ENCODE measurements at regions not wholly inside any gene's neighbourhood (a gene's known extent, or its start where the extent isn't known, plus 50 kb on each side); places are given as distances from the start of the nearest gene placed in this dataset.

DNA sequence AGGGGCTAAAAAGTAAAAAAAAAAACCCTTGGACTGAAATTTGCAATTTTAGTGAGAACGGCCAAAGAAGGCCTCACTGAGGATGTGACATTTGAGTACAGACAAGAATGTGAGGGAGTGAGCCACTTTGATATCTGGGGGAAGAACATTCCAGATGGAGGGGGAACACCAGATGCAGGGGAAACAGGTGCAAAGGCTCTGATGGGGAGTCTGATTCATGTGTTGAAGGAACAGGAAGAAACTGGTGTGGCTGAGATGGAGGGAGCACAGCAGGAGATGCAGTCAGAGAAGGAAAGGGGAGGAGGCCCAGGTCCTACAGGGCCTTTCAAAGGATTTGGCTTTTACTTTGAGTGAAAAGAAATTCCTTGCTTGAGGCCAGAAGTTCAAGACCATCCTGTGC, 615.7 kb upstream of the NRP1 start:
- Histone ChIP-seq H3K9me3 (no peaks in the 10 kb centered on the region), H3K27me3 (no peaks in the 10 kb centered on the region), H3K36me3 (no peaks in the 10 kb centered on the region), H3K4me3 (no peak overlapping the region), H3K27ac (no peak overlapping the region), H3K4me1 (no peaks in the 10 kb centered on the region)
- TF ChIP-seq, protein P1, sequence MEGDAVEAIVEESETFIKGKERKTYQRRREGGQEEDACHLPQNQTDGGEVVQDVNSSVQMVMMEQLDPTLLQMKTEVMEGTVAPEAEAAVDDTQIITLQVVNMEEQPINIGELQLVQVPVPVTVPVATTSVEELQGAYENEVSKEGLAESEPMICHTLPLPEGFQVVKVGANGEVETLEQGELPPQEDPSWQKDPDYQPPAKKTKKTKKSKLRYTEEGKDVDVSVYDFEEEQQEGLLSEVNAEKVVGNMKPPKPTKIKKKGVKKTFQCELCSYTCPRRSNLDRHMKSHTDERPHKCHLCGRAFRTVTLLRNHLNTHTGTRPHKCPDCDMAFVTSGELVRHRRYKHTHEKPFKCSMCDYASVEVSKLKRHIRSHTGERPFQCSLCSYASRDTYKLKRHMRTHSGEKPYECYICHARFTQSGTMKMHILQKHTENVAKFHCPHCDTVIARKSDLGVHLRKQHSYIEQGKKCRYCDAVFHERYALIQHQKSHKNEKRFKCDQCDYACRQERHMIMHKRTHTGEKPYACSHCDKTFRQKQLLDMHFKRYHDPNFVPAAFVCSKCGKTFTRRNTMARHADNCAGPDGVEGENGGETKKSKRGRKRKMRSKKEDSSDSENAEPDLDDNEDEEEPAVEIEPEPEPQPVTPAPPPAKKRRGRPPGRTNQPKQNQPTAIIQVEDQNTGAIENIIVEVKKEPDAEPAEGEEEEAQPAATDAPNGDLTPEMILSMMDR (IDR thresholded peaks at IDR 0.05): no peak
- TF ChIP-seq POLR2A (IDR thresholded peaks at IDR 0.05): no peak
- ATAC-seq: no peak
- no peak for DNase-seq
- intact Hi-C loops (cut with DNase I): no loop called here
- 89% methylated on average over 1 of the region's 1 CpG for WGBS (ENCODE audit: insufficient coverage, low coverage, low lambda C conversion rate, missing lambda C conversion rate)

DNA sequence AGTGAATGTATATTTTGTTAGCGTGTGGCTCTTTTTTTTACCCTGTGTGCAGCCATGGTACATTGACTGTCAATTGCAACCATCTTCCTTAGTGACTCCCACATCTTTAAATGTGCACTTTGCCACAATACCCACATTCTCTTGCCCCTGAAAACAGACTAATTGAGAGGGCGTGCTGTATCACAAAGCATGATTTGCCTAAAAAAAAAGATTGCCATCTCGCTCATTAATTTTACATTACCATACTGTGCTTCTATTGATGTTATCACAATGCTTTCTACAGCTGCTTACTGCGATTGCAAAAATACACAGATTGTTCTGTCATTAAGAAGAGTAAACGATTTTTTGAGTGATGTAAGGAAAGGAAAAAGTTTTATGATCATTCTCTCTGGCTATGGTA, 613.1 kb upstream of the NRP1 start:
- Histone ChIP-seq H3K36me3 (no peaks in the 10 kb centered on the region), H3K4me1 (no peaks in the 10 kb centered on the region), H3K27me3 (no peaks in the 10 kb centered on the region), H3K9me3 (no peaks in the 10 kb centered on the region), H3K27ac (no peak overlapping the region), H3K4me3 (no peak overlapping the region)
- no peak for TF ChIP-seq POLR2A (IDR thresholded peaks at IDR 0.05)
- TF ChIP-seq, protein P1 (IDR thresholded peaks at IDR 0.05): no peak
- intact Hi-C loops (cut with DNase I): no loop called here
- ATAC-seq: no peak
- 67% methylated on average over 5 of the region's 5 CpGs for WGBS (ENCODE audit: insufficient coverage, low coverage, low lambda C conversion rate, missing lambda C conversion rate)
- DNase-seq: no peak

DNA sequence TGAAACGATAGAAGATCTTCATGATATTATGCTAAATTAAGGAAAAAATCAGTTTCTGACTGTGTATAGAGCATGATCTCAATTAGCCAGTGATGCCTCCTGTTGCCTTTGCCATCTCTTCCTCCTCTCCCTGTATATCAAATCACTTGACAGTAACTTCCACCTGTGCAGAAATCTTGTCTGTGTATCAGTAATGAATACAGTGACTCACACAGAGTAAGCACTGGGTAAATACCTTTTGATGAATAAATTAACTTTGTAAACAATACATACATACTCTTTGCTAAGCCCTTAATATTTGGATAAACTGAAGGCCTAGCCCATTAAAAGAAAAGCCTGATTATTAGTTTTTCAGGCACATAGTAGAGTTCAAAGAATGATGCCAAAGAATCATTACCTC, 610.6 kb upstream of the NRP1 start:
- intact Hi-C loops (cut with DNase I): no loop called here
- no peaks in the 10 kb centered on the region for H3K9me3 ChIP-seq
- DNase-seq (no peak), ATAC-seq (no peak)
- no peaks in the 10 kb centered on the region for H3K4me1 ChIP-seq
- no peak overlapping the region for H3K27ac ChIP-seq
- H3K4me3 ChIP-seq: no peak overlapping the region
- H3K36me3 ChIP-seq: no peaks in the 10 kb centered on the region
- no peaks in the 10 kb centered on the region for H3K27me3 ChIP-seq
- 56% methylated on average over 1 of the region's 1 CpG for WGBS (ENCODE audit: insufficient coverage, low coverage, low lambda C conversion rate, missing lambda C conversion rate)
- no peak for TF ChIP-seq POLR2A (IDR thresholded peaks at IDR 0.05)
- TF ChIP-seq, protein P1 (IDR thresholded peaks at IDR 0.05): no peak

- WGBS (ENCODE audit: insufficient coverage, low coverage, low lambda C conversion rate, missing lambda C conversion rate): 79% methylated on average over 5 of the region's 6 CpGs
- DNase-seq (no peak), ATAC-seq (no peak)
- H3K4me3 ChIP-seq: no peak overlapping the region
- H3K4me1 ChIP-seq: no peaks in the 10 kb centered on the region
- intact Hi-C loops (cut with DNase I): no loop called here
- H3K9me3 ChIP-seq: no peaks in the 10 kb centered on the region
- no peak overlapping the region for H3K27ac ChIP-seq
- H3K27me3 ChIP-seq: no peaks in the 10 kb centered on the region
- H3K36me3 ChIP-seq: no peaks in the 10 kb centered on the region
- no peak for TF ChIP-seq POLR2A (IDR thresholded peaks at IDR 0.05)
- TF ChIP-seq, protein P1 (IDR thresholded peaks at IDR 0.05): no peak
Observed at GRCh38 chr10:33942508-33942907, 608.0 kb upstream of the NRP1 start.

DNA sequence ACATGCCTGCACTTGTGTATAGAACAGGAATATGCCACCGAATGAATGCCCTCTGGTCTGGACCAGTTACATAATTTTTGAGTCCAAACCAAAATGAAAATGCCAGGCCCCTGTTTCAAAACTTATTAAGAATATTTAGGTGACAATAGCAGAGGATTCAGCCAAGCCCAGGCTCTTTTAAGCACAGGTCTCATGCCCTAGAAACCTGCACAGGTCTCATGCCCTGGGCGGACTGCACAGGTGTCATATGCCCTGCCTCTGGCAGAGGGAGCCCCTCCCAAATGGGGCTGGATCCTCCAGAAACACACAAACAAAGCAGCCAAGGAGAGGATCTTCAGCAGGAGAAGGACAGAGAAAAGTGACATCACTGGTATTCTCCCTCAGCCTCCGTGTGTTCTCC, 605.4 kb upstream of the NRP1 start:
- ATAC-seq: no peak
- intact Hi-C loops (cut with DNase I): no loop called here
- 82% methylated on average over 2 of the region's 3 CpGs for WGBS (ENCODE audit: insufficient coverage, low coverage, low lambda C conversion rate, missing lambda C conversion rate)

More for the DNA sequence above, 605.4 kb upstream of the NRP1 start:
- Histone ChIP-seq H3K27me3 (no peaks in the 10 kb centered on the region), H3K4me3 (no peak overlapping the region), H3K27ac (no peak overlapping the region), H3K4me1 (no peaks in the 10 kb centered on the region), H3K9me3 (no peaks in the 10 kb centered on the region), H3K36me3 (no peaks in the 10 kb centered on the region)
- no peak for DNase-seq
- no peak for TF ChIP-seq POLR2A (IDR thresholded peaks at IDR 0.05)
- TF ChIP-seq, protein P1 (IDR thresholded peaks at IDR 0.05): no peak

Measured in right lobe of liver (tissue), 6 donors.